CD4-positive, CD25-positive, alpha-beta regulatory T cell (primary cell): ENCODE measurements at regions not wholly inside any gene's neighbourhood (a gene's known extent, or its start where the extent isn't known, plus 50 kb on each side); places are given as distances from the start of the nearest gene placed in this dataset.

Experiments used
- ATAC-seq, 2 donors: fragments of 150-1000 bp; cut with Tn5 transposase; one replicate each; pipeline ENCODE4 v1.10.0; 2021; ENCODE audit warnings: low read depth in 2 of 2, moderate number of reproducible peaks in 2 of 2, moderate library complexity in 1 of 2
- DNase-seq, 3 donors: peaks; one replicate each; pipeline versions ENCODE4 v3.0.0 to v3.0.0-alpha.2; 2012 to 2022; ENCODE audit warnings: mixed read lengths in 1 of 3
- H3K27ac ChIP-seq: one replicate; pipeline ENCODE4 v1.7.0; 2013; ENCODE audit warnings: mild to moderate bottlenecking, low read length; ENCODE audit not compliant: insufficient read depth, poor library complexity, severe bottlenecking
- H3K27me3 ChIP-seq: one replicate; pipeline ENCODE4 v1.7.0; 2013; ENCODE audit warnings: low read length; ENCODE audit not compliant: control insufficient read depth, insufficient read depth
- H3K36me3 ChIP-seq: one replicate; pipeline ENCODE4 v1.7.0; 2013; ENCODE audit warnings: mild to moderate bottlenecking, low read length, moderate library complexity; ENCODE audit not compliant: control insufficient read depth, insufficient read depth
- H3K4me1 ChIP-seq: 2 replicates; pipeline ENCODE4 v1.7.0; 2013; ENCODE audit warnings: mild to moderate bottlenecking, low read length; ENCODE audit not compliant: insufficient read depth, control insufficient read depth, poor library complexity, severe bottlenecking
- H3K4me3 ChIP-seq: one replicate; pipeline ENCODE4 v1.7.0; 2013; ENCODE audit warnings: low read depth, mild to moderate bottlenecking, low read length, moderate library complexity
- H3K9me3 ChIP-seq, 2 experiments: 1 replicate in 1 of 2; 2 replicates in 1 of 2; pipeline ENCODE4 v1.7.0; 2013; ENCODE audit warnings: low read length in 2 of 2, mild to moderate bottlenecking in 1 of 2, moderate library complexity in 1 of 2; ENCODE audit not compliant: control insufficient read depth in 2 of 2
- H3K27ac Mint-ChIP-seq, 3 donors: one replicate each; pipeline ENCODE4 v1.8.0; 2020 to 2022; ENCODE audit warnings: mild to moderate bottlenecking in 3 of 3, mixed read lengths in 3 of 3, moderate library complexity in 2 of 3
- H3K27me3 Mint-ChIP-seq: one replicate; pipeline ENCODE4 v1.8.0; 2022; ENCODE audit warnings: mild to moderate bottlenecking, mixed read lengths
- H3K36me3 Mint-ChIP-seq: one replicate; pipeline ENCODE4 v1.8.0; 2020; ENCODE audit warnings: mixed read lengths
- H3K4me1 Mint-ChIP-seq, 4 donors: one replicate each; pipeline ENCODE4 v1.8.0; 2020 to 2022; ENCODE audit warnings: mixed read lengths in 4 of 4, mild to moderate bottlenecking in 1 of 4
- H3K4me3 Mint-ChIP-seq, 4 donors: one replicate each; pipeline ENCODE4 v1.8.0; 2020 to 2022; ENCODE audit warnings: mild to moderate bottlenecking in 4 of 4, mixed read lengths in 4 of 4, moderate library complexity in 3 of 4
- H3K9me3 Mint-ChIP-seq, 7 donors: one replicate each; pipeline ENCODE4 v1.8.0; 2020 to 2022; ENCODE audit warnings: mixed read lengths in 7 of 7, mild to moderate bottlenecking in 3 of 7, moderate library complexity in 2 of 7

GRCh38 chr12:12018454-12018853 is 52.3 kb upstream of the BCL2L14 start:
- H3K27ac ChIP-seq = no peak overlapping the region
- no peak overlapping the region for H3K4me3 ChIP-seq
- no peaks in the 10 kb centered on the region for H3K27me3 Mint-ChIP-seq
- no peak for ATAC-seq
- peaks cover 6% of the 10 kb centered on the region for H3K4me1 ChIP-seq
- no peaks in the 10 kb centered on the region for H3K36me3 ChIP-seq
- no peaks in the 10 kb centered on the region for H3K9me3 Mint-ChIP-seq
- H3K27me3 ChIP-seq = no peaks in the 10 kb centered on the region
- no peak for DNase-seq
- H3K9me3 ChIP-seq = no peaks in the 10 kb centered on the region
- H3K27ac Mint-ChIP-seq = no peak overlapping the region
- H3K36me3 Mint-ChIP-seq = peaks cover 3% of the 10 kb centered on the region
- H3K4me1 Mint-ChIP-seq = peaks cover 5 to 25% (median 13%) of the 10 kb centered on the region in 4 donors
- H3K4me3 Mint-ChIP-seq = peak overlapping the region in 1 of 4 donors; percentile 39

DNA sequence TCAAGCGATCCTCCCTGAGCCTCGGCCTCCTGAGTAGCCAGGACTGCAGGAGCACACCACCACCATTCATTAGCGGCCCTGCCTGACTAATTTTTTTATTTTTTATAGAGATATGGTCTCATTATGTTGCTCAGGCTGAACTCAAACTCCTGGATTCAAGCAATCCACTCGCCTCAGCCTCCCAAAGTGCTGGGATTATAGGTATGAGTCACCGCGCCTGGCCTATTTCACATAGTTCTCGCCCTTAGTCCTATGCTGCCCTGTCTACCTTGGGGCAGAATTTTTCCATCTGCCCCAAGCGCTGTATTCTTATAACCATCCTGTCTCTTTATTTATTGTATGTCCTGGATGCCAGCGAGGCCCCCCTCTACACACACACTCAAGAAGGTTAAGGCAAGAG is 50.9 kb upstream of the BCL2L14 start:
- ATAC-seq (no peak), DNase-seq (no peak)
- Histone ChIP-seq H3K27ac (no peak overlapping the region), H3K36me3 (no peaks in the 10 kb centered on the region), H3K4me3 (no peak overlapping the region), H3K9me3 (no peaks in the 10 kb centered on the region), H3K4me1 (peaks cover 10% of the 10 kb centered on the region), H3K27me3 (no peaks in the 10 kb centered on the region)
- peaks cover 3% of the 10 kb centered on the region for H3K36me3 Mint-ChIP-seq
- H3K27ac Mint-ChIP-seq = no peak overlapping the region
- no peak overlapping the region for H3K4me3 Mint-ChIP-seq
- H3K9me3 Mint-ChIP-seq = peaks cover 0 to 2% (median 0%) of the 10 kb centered on the region in 7 donors
- peaks cover 8 to 35% (median 21%) of the 10 kb centered on the region in 4 donors for H3K4me1 Mint-ChIP-seq
- no peaks in the 10 kb centered on the region for H3K27me3 Mint-ChIP-seq

- Histone ChIP-seq H3K27me3 (no peaks in the 10 kb centered on the region), H3K9me3 (no peaks in the 10 kb centered on the region), H3K27ac (no peak overlapping the region), H3K4me3 (no peak overlapping the region), H3K36me3 (no peaks in the 10 kb centered on the region), H3K4me1 (peaks cover 15% of the 10 kb centered on the region)
- H3K4me1 Mint-ChIP-seq = peaks cover 11 to 37% (median 24%) of the 10 kb centered on the region in 4 donors
- H3K27me3 Mint-ChIP-seq = no peaks in the 10 kb centered on the region
- H3K4me3 Mint-ChIP-seq = no peak overlapping the region
- ATAC-seq (no peak), DNase-seq (no peak)
- peaks cover 0 to 2% (median 0%) of the 10 kb centered on the region in 7 donors for H3K9me3 Mint-ChIP-seq
- H3K27ac Mint-ChIP-seq = no peak overlapping the region
- H3K36me3 Mint-ChIP-seq = peaks cover 3% of the 10 kb centered on the region
Measured at GRCh38 chr12:12020762-12021161, 50.0 kb upstream of the BCL2L14 start.
